HCT116 (cell line): ENCODE measurements at regions not wholly inside any gene's neighbourhood (a gene's known extent, or its start where the extent isn't known, plus 50 kb on each side); places are given as distances from the start of the nearest gene placed in this dataset.

Source experiments
- ATAC-seq: fragments of 200-7000 bp; cut with Tn5 transposase; 2 replicates; pipeline ENCODE4 v1.9.1; 2020; ENCODE audit warnings: mild to moderate bottlenecking, moderate library complexity
- BruUV-seq: library from RNA; stranded (reverse); fragments of 400-500 nt; replicated peaks from 2 replicates; lab custom pipeline; 2021; lab: Mats Ljungman, UMichigan
- CTCF ChIA-PET: fragments of 300-600 bp; sonication (Branson Sonifier 250); formaldehyde crosslinking; loops from one replicate; lab custom pipeline; 2021; ENCODE audit warnings: antibody characterized with exemption; lab: Charles Lee
- POLR2A ChIA-PET: fragments of 300-600, 350-600 bp; sonication (Branson Sonifier 250); formaldehyde crosslinking; loops from one replicate; lab custom pipeline; 2021; ENCODE audit warnings: antibody characterized with exemption; lab: Charles Lee
- RAD21 ChIA-PET, 2 experiments: fragments of 300-600 bp; sonication (Branson Sonifier 250); formaldehyde crosslinking; loops; one replicate each; lab custom pipeline; 2023; ENCODE audit warnings: low total read pairs in 2 of 2; ENCODE audit not compliant: uncharacterized antibody in 2 of 2, unreplicated experiment in 2 of 2, low non-redundant PET in 1 of 2; lab: Charles Lee
- DNase-seq: peaks from one replicate; pipeline ENCODE4 v3.0.0-alpha.2; 2010; ENCODE audit warnings: low read depth, low spot score
- H2AFZ ChIP-seq: fragments of 200-600 bp; shearing (Covaris generic), sonication (generic); 2 replicates; pipeline ENCODE4 v1.6.1; 2017; ENCODE audit warnings: low read depth, mixed run types, mixed read lengths, antibody characterized with exemption, low read length; ENCODE audit not compliant: poor library complexity, severe bottlenecking
- H3K27ac ChIP-seq: 2 replicates; pipeline ENCODE4 v1.5.1; 2012; ENCODE audit warnings: low read depth, low read length
- H3K27me3 ChIP-seq: fragments of 200-600 bp; sonication (generic); 2 replicates; pipeline ENCODE4 v1.6.1; 2016; ENCODE audit warnings: mixed run types, low read length, mixed read lengths; ENCODE audit not compliant: insufficient read depth
- H3K36me3 ChIP-seq, 2 experiments: fragments of 200-500 bp in 1 of 2; fragments of 200-600 bp in 1 of 2; sonication (Bioruptor generic) in 1 of 2; sonication (generic) in 1 of 2; 2 replicates each; pipeline versions ENCODE4 v1.5.1 to v1.6.1; 2014 to 2016; ENCODE audit warnings: low read length in 2 of 2, inconsistent platforms in 1 of 2, mixed read lengths in 1 of 2, mixed run types in 1 of 2; ENCODE audit not compliant: insufficient read depth in 2 of 2, control insufficient read depth in 1 of 2
- H3K4me1 ChIP-seq, 2 experiments: fragments of 200-600 bp in 1 of 2; sonication (generic) in 1 of 2; 2 replicates each; pipeline versions ENCODE4 v1.5.1 to v1.6.1; 2012 to 2017; ENCODE audit warnings: low read length in 2 of 2, inconsistent platforms in 1 of 2, mild to moderate bottlenecking in 1 of 2, mixed read lengths in 1 of 2, mixed run types in 1 of 2, moderate library complexity in 1 of 2; ENCODE audit not compliant: insufficient read depth in 2 of 2, control insufficient read depth in 1 of 2
- H3K4me2 ChIP-seq: fragments of 200-600 bp; sonication (generic); 2 replicates; pipeline ENCODE4 v1.6.1; 2017; ENCODE audit warnings: mixed run types, low read length, mixed read lengths
- H3K4me3 ChIP-seq, 2 experiments: fragments of 200-600 bp in 1 of 2; sonication (generic) in 1 of 2; replicated peaks in 1 of 2; 2 replicates each; pipeline ENCODE4 v1.5.1; 2011 to 2016; ENCODE audit warnings: low read length in 2 of 2, control low read depth in 1 of 2, low read depth in 1 of 2, mild to moderate bottlenecking in 1 of 2, mixed read lengths in 1 of 2, mixed run types in 1 of 2
- H3K79me2 ChIP-seq: fragments of 200-600 bp; sonication (generic); 2 replicates; pipeline ENCODE4 v1.6.1; 2017; ENCODE audit warnings: mild to moderate bottlenecking, mixed run types, low read length, moderate library complexity, mixed read lengths; ENCODE audit not compliant: insufficient read depth
- H3K9ac ChIP-seq: fragments of 200-600 bp; sonication (generic); 2 replicates; pipeline ENCODE4 v1.6.1; 2016; ENCODE audit warnings: low read length, mixed read lengths
- H3K9me2 ChIP-seq: fragments of 200-600 bp; sonication (generic), shearing (Covaris generic); 2 replicates; pipeline ENCODE4 v1.6.1; 2017; ENCODE audit warnings: mixed run types, mild to moderate bottlenecking, moderate library complexity; ENCODE audit not compliant: insufficient read depth
- H3K9me3 ChIP-seq, 2 experiments: fragments of 200-500 bp in 1 of 2; fragments of 200-600 bp in 1 of 2; sonication (Bioruptor generic) in 1 of 2; sonication (generic) in 1 of 2; 2 replicates each; pipeline ENCODE4 v1.6.1; 2014 to 2017; ENCODE audit warnings: low read length in 2 of 2, mixed read lengths in 2 of 2, inconsistent platforms in 1 of 2, low read depth in 1 of 2, mild to moderate bottlenecking in 1 of 2, mixed run types in 1 of 2, moderate library complexity in 1 of 2; ENCODE audit not compliant: control insufficient read depth in 1 of 2, insufficient read depth in 1 of 2
- H4K20me1 ChIP-seq: fragments of 200-600 bp; sonication (generic), shearing (Covaris generic); 2 replicates; pipeline ENCODE4 v1.6.1; 2017; ENCODE audit warnings: mixed run types, mild to moderate bottlenecking, moderate library complexity; ENCODE audit not compliant: insufficient read depth
- ATF3 ChIP-seq: IDR thresholded peaks from 2 replicates; pipeline ENCODE4 v1.6.1; 2012
- CEBPB ChIP-seq: IDR thresholded peaks from 2 replicates; pipeline ENCODE4 v1.6.1; 2012; ENCODE audit warnings: low read depth
- CTCF ChIP-seq, 3 experiments: fragments of 200-600 bp in 1 of 3; sonication (generic) in 1 of 3; IDR thresholded peaks in 2 of 3; conservative IDR thresholded peaks in 1 of 3; 2 replicates each; pipeline ENCODE4 v1.5.1; 2012 to 2017; ENCODE audit warnings: low read depth in 2 of 3, low read length in 2 of 3, antibody characterized with exemption in 1 of 3, borderline replicate concordance in 1 of 3, control low read depth in 1 of 3, mild to moderate bottlenecking in 1 of 3, mixed read lengths in 1 of 3, mixed run types in 1 of 3, moderate library complexity in 1 of 3; ENCODE audit not compliant: insufficient read depth in 1 of 3
- ELF1 ChIP-seq: IDR thresholded peaks from 2 replicates; pipeline ENCODE4 v1.6.1; 2012; ENCODE audit warnings: low read depth, borderline replicate concordance
- EZH2 ChIP-seq: fragments of 200-600 bp; sonication (generic); IDR thresholded peaks from 2 replicates; pipeline ENCODE4 v1.6.1; 2017; ENCODE audit warnings: antibody characterized with exemption, mixed run types
- EZH2phosphoT487 ChIP-seq: fragments of 200-600 bp; IDR thresholded peaks from 2 replicates; pipeline ENCODE4 v1.6.1; 2018; ENCODE audit warnings: antibody characterized with exemption, borderline replicate concordance
- FOSL1 ChIP-seq: IDR thresholded peaks from 2 replicates; pipeline ENCODE4 v1.6.1; 2012; ENCODE audit warnings: low read depth
- JUND ChIP-seq: IDR thresholded peaks from 2 replicates; pipeline ENCODE4 v1.6.1; 2012
- MAX ChIP-seq: IDR thresholded peaks from 2 replicates; pipeline ENCODE4 v1.6.1; 2012
- POLR2A ChIP-seq: IDR thresholded peaks from 2 replicates; pipeline ENCODE4 v1.7.0; 2011; ENCODE audit warnings: borderline replicate concordance; ENCODE audit not compliant: insufficient read depth, insufficient read length; ENCODE audit errors: extremely low read depth
- POLR2AphosphoS5 ChIP-seq: IDR thresholded peaks from 2 replicates; pipeline ENCODE4 v1.6.1; 2011; ENCODE audit warnings: mild to moderate bottlenecking, low read depth, low read length, moderate library complexity
- RAD21 ChIP-seq: IDR thresholded peaks from 2 replicates; pipeline ENCODE4 v1.6.1; 2012; ENCODE audit warnings: low read depth, mild to moderate bottlenecking
- REST ChIP-seq: IDR thresholded peaks from 2 replicates; pipeline ENCODE4 v1.6.1; 2012; ENCODE audit warnings: low read depth
- SRF ChIP-seq: IDR thresholded peaks from 2 replicates; pipeline ENCODE4 v1.6.1; 2012; ENCODE audit warnings: low read depth
- TCF7L2 ChIP-seq: IDR thresholded peaks from 2 replicates; pipeline ENCODE4 v1.7.0; 2011; ENCODE audit warnings: borderline replicate concordance, inconsistent platforms; ENCODE audit not compliant: insufficient read depth, insufficient read length; ENCODE audit errors: extremely low read depth
- YY1 ChIP-seq: IDR thresholded peaks from 2 replicates; pipeline ENCODE4 v1.6.1; 2011; ENCODE audit warnings: low read length, low read depth, moderate library complexity, mild to moderate bottlenecking; ENCODE audit not compliant: insufficient replicate concordance; ENCODE audit errors: extremely low read depth
- ZFX ChIP-seq: fragments of 450-650 bp; IDR thresholded peaks from 2 replicates; pipeline ENCODE4 v1.6.1; 2017
- ZNF274 ChIP-seq: fragments of 200-500 bp; sonication (Bioruptor generic); IDR thresholded peaks from 2 replicates; pipeline ENCODE4 v1.6.1; 2014; ENCODE audit warnings: mild to moderate bottlenecking, low read depth, low read length, inconsistent platforms
- intact Hi-C: fragments of 100-400 bp; cut with micrococcal nuclease; formaldehyde crosslinking; loops from 2 replicates; pipeline ENCODE4 v1.10.0; 2022

- no peak for DNase-seq
- POLR2A ChIA-PET = no interaction called here
- no peak for TF ChIP-seq POLR2AphosphoS5
- no peak for TF ChIP-seq TCF7L2
- no peak for TF ChIP-seq CEBPB
- TF ChIP-seq POLR2A = no peak
- no peak for TF ChIP-seq MAX
- TF ChIP-seq REST = no peak
- TF ChIP-seq CTCF (IDR thresholded peaks at IDR 0.05 in 2 of 3, conservative IDR thresholded peaks at IDR 0.05 in 1 of 3; ENCODE audit: borderline replicate concordance in 1 of 3, insufficient read depth in 1 of 3, low read depth in 2 of 3, low read length in 2 of 3) = no peak
- no peak for TF ChIP-seq ELF1
- no peak for TF ChIP-seq ATF3
- TF ChIP-seq RAD21 = no peak
- TF ChIP-seq ZNF274 = no peak
- no peak for TF ChIP-seq JUND
- no peak for TF ChIP-seq FOSL1
- no peak for TF ChIP-seq EZH2phosphoT487
- no peak for TF ChIP-seq YY1
- no peak for TF ChIP-seq SRF
- no peak for TF ChIP-seq EZH2
- no peak for TF ChIP-seq ZFX
- TF ChIP-seq, all 23 proteins: peak for 0
Measured at GRCh38 chr3:124407260-124407659, 323.0 kb upstream of the UMPS start.

More at GRCh38 chr3:124407260-124407659, 323.0 kb upstream of the UMPS start:
- RAD21 ChIA-PET = no interaction called here
- no peaks in the 10 kb centered on the region for H4K20me1 ChIP-seq
- no peak overlapping the region for H3K9ac ChIP-seq
- H3K9me3 ChIP-seq = no peaks in the 10 kb centered on the region
- no peak overlapping the region for H3K4me2 ChIP-seq
- H3K36me3 ChIP-seq = no peaks in the 10 kb centered on the region
- no peak overlapping the region for H2AFZ ChIP-seq
- H3K4me3 ChIP-seq = no peak overlapping the region
- H3K4me1 ChIP-seq = peaks cover 0 to 7% of the 10 kb centered on the region in 2 experiments; a peak in 1 of 4 replicates
- CTCF ChIA-PET = interaction anchor here (1.6 kb wide), 1 partner anchor 16 kb away, joined by 3 read pairs; no protein-coding TSS in a partner anchor
- intact Hi-C loops = no loop called here
- no peak for ATAC-seq
- H3K27ac ChIP-seq = no peak overlapping the region
- BruUV-seq = no TSS peak
- no peaks in the 10 kb centered on the region for H3K79me2 ChIP-seq
- H3K9me2 ChIP-seq = no peaks in the 10 kb centered on the region
- peaks cover 25% of the 10 kb centered on the region for H3K27me3 ChIP-seq
